ENCODE measurements at regions not wholly inside any gene's neighbourhood (a gene's known extent, or its start where the extent isn't known, plus 50 kb on each side); places are given as distances from the start of the nearest gene placed in this dataset.

DNA sequence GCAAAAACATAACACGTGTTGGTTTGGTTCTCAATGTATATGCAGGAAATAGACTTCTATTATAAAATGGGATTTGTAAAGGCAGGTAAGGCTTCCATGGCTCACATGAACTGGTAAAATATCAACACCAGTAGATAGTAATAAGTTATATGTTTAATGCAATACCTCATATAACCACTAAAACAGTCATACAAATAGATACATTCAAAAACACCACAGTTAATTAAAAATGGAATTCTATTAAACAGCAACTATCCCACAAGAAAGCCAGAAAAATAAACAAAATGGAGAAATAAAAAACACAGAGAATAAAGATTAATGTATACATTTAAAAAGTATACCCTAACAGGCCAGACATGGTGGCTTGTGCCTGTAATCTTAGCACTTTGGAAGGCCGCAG is 243.8 kb upstream of the LRATD1 start:
- TF ChIP-seq, protein P1, sequence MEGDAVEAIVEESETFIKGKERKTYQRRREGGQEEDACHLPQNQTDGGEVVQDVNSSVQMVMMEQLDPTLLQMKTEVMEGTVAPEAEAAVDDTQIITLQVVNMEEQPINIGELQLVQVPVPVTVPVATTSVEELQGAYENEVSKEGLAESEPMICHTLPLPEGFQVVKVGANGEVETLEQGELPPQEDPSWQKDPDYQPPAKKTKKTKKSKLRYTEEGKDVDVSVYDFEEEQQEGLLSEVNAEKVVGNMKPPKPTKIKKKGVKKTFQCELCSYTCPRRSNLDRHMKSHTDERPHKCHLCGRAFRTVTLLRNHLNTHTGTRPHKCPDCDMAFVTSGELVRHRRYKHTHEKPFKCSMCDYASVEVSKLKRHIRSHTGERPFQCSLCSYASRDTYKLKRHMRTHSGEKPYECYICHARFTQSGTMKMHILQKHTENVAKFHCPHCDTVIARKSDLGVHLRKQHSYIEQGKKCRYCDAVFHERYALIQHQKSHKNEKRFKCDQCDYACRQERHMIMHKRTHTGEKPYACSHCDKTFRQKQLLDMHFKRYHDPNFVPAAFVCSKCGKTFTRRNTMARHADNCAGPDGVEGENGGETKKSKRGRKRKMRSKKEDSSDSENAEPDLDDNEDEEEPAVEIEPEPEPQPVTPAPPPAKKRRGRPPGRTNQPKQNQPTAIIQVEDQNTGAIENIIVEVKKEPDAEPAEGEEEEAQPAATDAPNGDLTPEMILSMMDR (IDR thresholded peaks at IDR 0.05; ENCODE audit: low read depth, low read length, poor library complexity, severe bottlenecking): no peak
- TF ChIP-seq EZH2phosphoT487 (IDR thresholded peaks at IDR 0.05; ENCODE audit: borderline replicate concordance, low read length): no peak

All from DOHH2 (cell line).